GM21515 (cell line): ENCODE measurements at regions not wholly inside any gene's neighbourhood (a gene's known extent, or its start where the extent isn't known, plus 50 kb on each side); places are given as distances from the start of the nearest gene placed in this dataset.

ENCODE experiments used
- ATAC-seq: cut with Tn5 transposase; IDR thresholded peaks from one replicate; pipeline ENCODE4 v1.9.1; 2021; ENCODE audit not compliant: unreplicated experiment

- no peak for ATAC-seq
Measured at GRCh38 chr2:236963631-236964182, 122.0 kb upstream of the COPS8 start.

GRCh38 chr2:236964291-236964690 lies 121.4 kb upstream of the COPS8 start:
- no peak for ATAC-seq

- no peak for ATAC-seq
Measured at GRCh38 chr2:236965021-236965840, 120.5 kb upstream of the COPS8 start.

- no peak for ATAC-seq
Measured at GRCh38 chr2:236965841-236966096, 119.9 kb upstream of the COPS8 start.

GRCh38 chr2:236967499-236967783 lies 118.2 kb upstream of the COPS8 start:
- no peak for ATAC-seq

- ATAC-seq = no peak
Measured at GRCh38 chr2:236968101-236968879, 117.4 kb upstream of the COPS8 start.

- no peak for ATAC-seq
Measured at GRCh38 chr2:236968880-236969534, 116.7 kb upstream of the COPS8 start.

GRCh38 chr2:236969767-236970655 lies 115.7 kb upstream of the COPS8 start:
- no peak for ATAC-seq

GRCh38 chr2:236970656-236971010 lies 115.1 kb upstream of the COPS8 start:
- no peak for ATAC-seq

- no peak for ATAC-seq
Measured at GRCh38 chr2:236971131-236971821, 114.4 kb upstream of the COPS8 start.

- no peak for ATAC-seq
Measured at GRCh38 chr2:236971919-236972381, 113.7 kb upstream of the COPS8 start.

- ATAC-seq = no peak
Measured at GRCh38 chr2:236972491-236973342, 113.0 kb upstream of the COPS8 start.

- no peak for ATAC-seq
Measured at GRCh38 chr2:236973343-236973980, 112.2 kb upstream of the COPS8 start.

GRCh38 chr2:236974148-236974547 lies 111.5 kb upstream of the COPS8 start:
- ATAC-seq = no peak

- ATAC-seq = no peak
Measured at GRCh38 chr2:236974752-236975151, 110.9 kb upstream of the COPS8 start.

GRCh38 chr2:236975766-236976165 lies 109.9 kb upstream of the COPS8 start:
- ATAC-seq = no peak

GRCh38 chr2:236976266-236977062 lies 109.2 kb upstream of the COPS8 start:
- no peak for ATAC-seq
